ENCODE measurements at regions not wholly inside any gene's neighbourhood (a gene's known extent, or its start where the extent isn't known, plus 50 kb on each side); places are given as distances from the start of the nearest gene placed in this dataset.

DNA sequence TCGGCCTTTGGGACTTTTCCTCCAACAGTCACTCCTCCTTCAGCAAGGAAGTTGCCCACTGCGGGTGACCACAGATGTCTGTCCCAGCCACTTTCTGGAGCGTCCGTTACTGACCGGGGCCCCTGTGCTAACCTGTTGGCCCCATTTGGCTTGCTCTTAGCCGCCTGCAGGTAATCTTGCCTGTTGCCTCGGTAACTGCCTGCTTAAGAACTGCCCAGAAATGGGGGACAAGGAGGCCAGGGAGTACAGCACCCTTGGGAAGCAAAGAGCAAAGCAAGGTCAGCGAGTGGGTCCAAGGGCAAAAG is 338.8 kb upstream of the SFSWAP start:
- Histone ChIP-seq H3K4me3 (no peak overlapping the region), H3K36me3 (no peaks in the 10 kb centered on the region), H3K27me3 (no peaks in the 10 kb centered on the region), H3K4me1 (no peaks in the 10 kb centered on the region), H3K9me3 (no peaks in the 10 kb centered on the region), H3K27ac (no peak overlapping the region)
- ATAC-seq (no peak), DNase-seq (no peak)
- intact Hi-C loops (cut with DNase I; ENCODE audit: low total_unique reads) (no loop called here), in situ Hi-C loops (cut with MboI; ENCODE audit: low sequenced_read_pairs in 4 of 4) (no loop called here)
- TF ChIP-seq POLR2A (IDR thresholded peaks at IDR 0.05), result no peak
- TF ChIP-seq, protein P1, sequence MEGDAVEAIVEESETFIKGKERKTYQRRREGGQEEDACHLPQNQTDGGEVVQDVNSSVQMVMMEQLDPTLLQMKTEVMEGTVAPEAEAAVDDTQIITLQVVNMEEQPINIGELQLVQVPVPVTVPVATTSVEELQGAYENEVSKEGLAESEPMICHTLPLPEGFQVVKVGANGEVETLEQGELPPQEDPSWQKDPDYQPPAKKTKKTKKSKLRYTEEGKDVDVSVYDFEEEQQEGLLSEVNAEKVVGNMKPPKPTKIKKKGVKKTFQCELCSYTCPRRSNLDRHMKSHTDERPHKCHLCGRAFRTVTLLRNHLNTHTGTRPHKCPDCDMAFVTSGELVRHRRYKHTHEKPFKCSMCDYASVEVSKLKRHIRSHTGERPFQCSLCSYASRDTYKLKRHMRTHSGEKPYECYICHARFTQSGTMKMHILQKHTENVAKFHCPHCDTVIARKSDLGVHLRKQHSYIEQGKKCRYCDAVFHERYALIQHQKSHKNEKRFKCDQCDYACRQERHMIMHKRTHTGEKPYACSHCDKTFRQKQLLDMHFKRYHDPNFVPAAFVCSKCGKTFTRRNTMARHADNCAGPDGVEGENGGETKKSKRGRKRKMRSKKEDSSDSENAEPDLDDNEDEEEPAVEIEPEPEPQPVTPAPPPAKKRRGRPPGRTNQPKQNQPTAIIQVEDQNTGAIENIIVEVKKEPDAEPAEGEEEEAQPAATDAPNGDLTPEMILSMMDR (IDR thresholded peaks at IDR 0.05 in 4 of 5, conservative IDR thresholded peaks at IDR 0.05 in 1 of 5), result no peak

DNA sequence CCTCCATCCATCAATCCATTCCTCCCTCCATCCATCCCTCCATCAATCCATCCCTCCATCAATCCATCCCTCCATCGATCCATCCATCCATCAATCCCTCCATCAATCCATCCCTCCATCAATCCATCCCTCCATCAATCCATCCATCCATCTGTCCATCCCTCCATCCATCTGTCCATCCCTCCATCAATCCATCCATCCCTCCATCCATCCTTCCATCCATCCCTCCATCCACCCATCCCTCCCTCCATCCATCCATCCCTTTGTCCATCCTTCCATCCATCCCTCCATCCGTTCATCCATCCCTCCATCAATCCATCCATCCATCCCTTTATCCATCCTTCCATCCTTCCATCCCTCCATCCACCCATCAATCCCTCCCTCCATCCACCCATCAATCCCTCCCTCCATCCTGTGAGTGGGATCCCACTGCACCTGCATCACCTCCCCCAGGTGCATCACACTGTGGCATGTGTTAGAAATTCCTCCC is 338.1 kb upstream of the SFSWAP start:
- in situ Hi-C loops (cut with MboI; ENCODE audit: low sequenced_read_pairs in 4 of 4) (no loop called here), intact Hi-C loops (cut with DNase I; ENCODE audit: low total_unique reads) (no loop called here)
- Histone ChIP-seq H3K9me3 (no peaks in the 10 kb centered on the region), H3K36me3 (no peaks in the 10 kb centered on the region), H3K27me3 (no peaks in the 10 kb centered on the region), H3K27ac (no peak overlapping the region), H3K4me1 (no peaks in the 10 kb centered on the region), H3K4me3 (no peak overlapping the region)
- ATAC-seq (no peak), DNase-seq (no peak)
- TF ChIP-seq, protein P1 (IDR thresholded peaks at IDR 0.05 in 4 of 5, conservative IDR thresholded peaks at IDR 0.05 in 1 of 5), result no peak
- no peak for TF ChIP-seq POLR2A (IDR thresholded peaks at IDR 0.05)

DNA sequence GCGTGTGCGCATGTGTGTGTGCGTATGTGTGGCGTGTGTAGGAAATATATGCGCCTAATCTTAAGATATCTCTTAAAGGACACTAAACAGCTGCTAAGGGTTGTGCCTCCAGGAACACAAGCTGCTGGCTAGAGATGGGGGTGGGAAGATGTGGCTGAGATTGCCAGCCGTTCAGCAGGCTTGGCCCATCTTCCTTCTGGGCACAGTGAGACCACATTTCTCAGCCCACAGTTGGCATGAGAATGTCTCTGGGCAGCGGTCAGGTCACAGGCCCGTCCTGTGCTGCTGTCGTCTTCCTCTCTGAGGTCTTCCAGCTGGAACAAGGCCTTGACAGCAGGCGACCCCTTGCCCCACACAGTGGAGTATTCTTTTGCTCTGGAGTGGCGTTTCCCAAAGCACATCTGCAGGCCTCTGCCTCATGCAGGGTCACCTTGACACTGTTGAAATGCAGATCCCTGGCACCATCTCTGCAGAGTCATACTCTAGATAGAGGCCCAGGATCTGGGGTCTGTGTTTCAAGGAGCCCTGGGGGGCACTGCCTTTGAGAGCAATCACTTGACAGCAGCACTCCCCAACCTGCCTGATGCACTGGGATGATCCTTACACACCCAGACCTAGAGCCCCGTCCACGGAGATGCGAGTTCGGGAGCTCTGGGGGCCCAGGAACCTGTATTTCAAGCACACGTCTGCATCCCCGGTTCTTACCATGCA is 335.5 kb upstream of the SFSWAP start:
- Histone ChIP-seq H3K4me3 (no peak overlapping the region), H3K4me1 (no peaks in the 10 kb centered on the region), H3K9me3 (no peaks in the 10 kb centered on the region), H3K27ac (no peak overlapping the region), H3K36me3 (no peaks in the 10 kb centered on the region), H3K27me3 (peaks cover 0 to 7% (median 0%) of the 10 kb centered on the region in 3 donors)
- TF ChIP-seq, protein P1 (IDR thresholded peaks at IDR 0.05 in 4 of 5, conservative IDR thresholded peaks at IDR 0.05 in 1 of 5), result no peak
- TF ChIP-seq POLR2A (IDR thresholded peaks at IDR 0.05), result no peak
- DNase-seq, result no peak
- intact Hi-C loops (cut with DNase I; ENCODE audit: low total_unique reads) (no loop called here), in situ Hi-C loops (cut with MboI; ENCODE audit: low sequenced_read_pairs in 4 of 4) (no loop called here)
- no peak for ATAC-seq

DNA sequence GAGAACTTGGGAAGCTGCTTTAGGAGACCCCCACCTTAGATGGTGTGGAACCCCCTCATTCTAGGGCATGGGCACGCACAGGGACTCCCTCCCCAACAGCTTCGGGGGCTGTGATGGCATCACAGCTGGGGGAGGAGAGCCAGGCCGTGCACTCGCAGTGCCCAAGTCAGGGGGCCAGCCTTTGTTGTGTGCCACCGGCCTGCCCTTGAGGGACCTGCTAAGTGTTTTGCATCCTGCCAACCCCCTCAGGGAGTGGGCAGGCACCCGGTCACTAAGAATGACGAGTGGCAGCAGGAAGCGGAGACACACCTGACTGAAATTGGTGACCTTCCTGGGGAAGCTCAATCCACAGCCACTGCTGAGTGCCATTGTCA is 334.9 kb upstream of the SFSWAP start:
- ATAC-seq, result no peak
- Histone ChIP-seq H3K27me3 (peaks cover 0 to 7% (median 3%) of the 10 kb centered on the region in 3 donors), H3K36me3 (no peaks in the 10 kb centered on the region), H3K4me3 (no peak overlapping the region), H3K4me1 (no peaks in the 10 kb centered on the region), H3K9me3 (no peaks in the 10 kb centered on the region), H3K27ac (no peak overlapping the region)
- intact Hi-C loops (cut with DNase I; ENCODE audit: low total_unique reads), result no loop called here
- no peak for DNase-seq
- no peak for TF ChIP-seq POLR2A (IDR thresholded peaks at IDR 0.05)
- TF ChIP-seq, protein P1 (IDR thresholded peaks at IDR 0.05 in 4 of 5, conservative IDR thresholded peaks at IDR 0.05 in 1 of 5), result no peak
- in situ Hi-C loops (cut with MboI; ENCODE audit: low sequenced_read_pairs in 4 of 4), result no loop called here

Data from gastrocnemius medialis (tissue), 4 donors.